ENCODE measurements at regions not wholly inside any gene's neighbourhood (a gene's known extent, or its start where the extent isn't known, plus 50 kb on each side); places are given as distances from the start of the nearest gene placed in this dataset.

- no peak overlapping the region for H3K27ac ChIP-seq (replicated peaks)
- H3K4me3 ChIP-seq (replicated peaks; ENCODE audit: insufficient read depth, low read length): no peak overlapping the region
- TF ChIP-seq POLR2AphosphoS5 (IDR thresholded peaks at IDR 0.05; ENCODE audit: low read depth): no peak
- no peak for TF ChIP-seq GABPA (IDR thresholded peaks at IDR 0.05; ENCODE audit: low read depth)
- no peak for TF ChIP-seq REST (IDR thresholded peaks at IDR 0.05; ENCODE audit: insufficient replicate concordance, low read depth)
- no peak for TF ChIP-seq CTCF (IDR thresholded peaks at IDR 0.05; ENCODE audit: insufficient read depth, low read length)
- TF ChIP-seq SPI1 (IDR thresholded peaks at IDR 0.05; ENCODE audit: borderline replicate concordance, low read depth): no peak
- H3K27me3 ChIP-seq (ENCODE audit: insufficient read depth, poor library complexity, severe bottlenecking): no peaks in the 10 kb centered on the region
- DNase-seq (ENCODE audit: low read depth in 1 of 2, low spot score in 1 of 2): no peak
These were observed 529.6 kb upstream of the ZEB2 start for GRCh38 chr2:145049475-145049874.

- Histone ChIP-seq H3K4me3 (replicated peaks; ENCODE audit: insufficient read depth, low read length) (no peak overlapping the region), H3K27me3 (ENCODE audit: insufficient read depth, poor library complexity, severe bottlenecking) (no peaks in the 10 kb centered on the region), H3K27ac (replicated peaks) (no peak overlapping the region)
- no peak for TF ChIP-seq POLR2AphosphoS5 (IDR thresholded peaks at IDR 0.05; ENCODE audit: low read depth)
- no peak for TF ChIP-seq SPI1 (IDR thresholded peaks at IDR 0.05; ENCODE audit: borderline replicate concordance, low read depth)
- no peak for TF ChIP-seq GABPA (IDR thresholded peaks at IDR 0.05; ENCODE audit: low read depth)
- TF ChIP-seq CTCF (IDR thresholded peaks at IDR 0.05; ENCODE audit: insufficient read depth, low read length): no peak
- TF ChIP-seq REST (IDR thresholded peaks at IDR 0.05; ENCODE audit: insufficient replicate concordance, low read depth): no peak
- DNase-seq (ENCODE audit: low read depth in 1 of 2, low spot score in 1 of 2): no peak
These were observed 527.6 kb upstream of the ZEB2 start for GRCh38 chr2:145047554-145047953.

- H3K27me3 ChIP-seq (ENCODE audit: insufficient read depth, poor library complexity, severe bottlenecking): no peaks in the 10 kb centered on the region
- DNase-seq (ENCODE audit: low read depth in 1 of 2, low spot score in 1 of 2): no peak
- no peak overlapping the region for H3K27ac ChIP-seq (replicated peaks)
- H3K4me3 ChIP-seq (replicated peaks; ENCODE audit: insufficient read depth, low read length): no peak overlapping the region
- TF ChIP-seq CTCF (IDR thresholded peaks at IDR 0.05; ENCODE audit: insufficient read depth, low read length) (no peak), REST (IDR thresholded peaks at IDR 0.05; ENCODE audit: insufficient replicate concordance, low read depth) (no peak), GABPA (IDR thresholded peaks at IDR 0.05; ENCODE audit: low read depth) (no peak), SPI1 (IDR thresholded peaks at IDR 0.05; ENCODE audit: borderline replicate concordance, low read depth) (no peak), POLR2AphosphoS5 (IDR thresholded peaks at IDR 0.05; ENCODE audit: low read depth) (no peak)
These were observed 524.6 kb upstream of the ZEB2 start for GRCh38 chr2:145044491-145044890.

Data from HL-60 (cell line).